ENCODE measurements at regions not wholly inside any gene's neighbourhood (a gene's known extent, or its start where the extent isn't known, plus 50 kb on each side); places are given as distances from the start of the nearest gene placed in this dataset.
"Not testable (repeated sequence)": the region's sequence is repeated elsewhere in the genome, so short reads cannot be mapped to it uniquely, and the experiment has no call there.

DNA sequence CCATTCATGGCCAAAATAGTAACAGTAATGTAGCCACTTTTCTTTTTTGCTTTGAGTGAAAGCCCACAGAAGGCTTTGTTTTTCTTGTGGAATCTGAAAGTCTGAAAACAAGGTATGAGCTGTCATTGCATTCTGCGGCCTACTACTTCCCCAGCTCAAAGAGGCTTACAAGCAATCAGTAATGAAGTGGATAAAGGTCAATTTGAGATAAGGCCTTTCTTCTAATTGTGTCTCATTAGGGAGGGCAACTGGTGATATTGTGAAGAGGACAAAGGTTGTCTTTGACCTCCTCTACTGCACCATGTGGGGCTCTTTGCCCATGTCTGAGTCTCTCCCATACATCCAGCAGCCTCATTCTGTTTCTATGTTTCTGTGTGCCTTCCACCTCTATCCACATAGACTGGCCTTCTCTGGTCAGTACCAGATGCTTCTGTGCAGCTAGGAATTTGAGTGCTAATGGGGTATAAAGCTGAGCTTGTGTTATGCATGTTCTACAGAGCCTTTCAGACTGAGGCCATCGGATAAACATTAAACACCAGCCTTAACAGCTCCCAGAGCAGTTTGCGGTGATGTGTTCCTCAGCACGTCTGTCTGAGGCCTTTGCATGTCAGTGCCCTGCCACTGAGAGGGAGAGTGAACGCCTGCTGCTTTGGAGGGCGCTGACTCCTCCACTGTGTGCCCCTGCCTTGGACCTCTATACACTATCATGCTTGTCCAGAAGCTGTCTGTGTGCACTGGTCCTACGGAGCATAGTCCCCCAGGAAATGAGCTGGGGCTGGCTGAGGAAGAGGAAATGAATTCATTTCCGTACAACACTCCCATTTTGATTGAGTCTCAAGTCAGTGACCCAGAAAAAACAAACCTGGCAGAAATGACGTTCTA, 80.2 kb downstream of the SH2D1A start:
- DNase-seq (ENCODE audit: low read depth) = no peak

DNA sequence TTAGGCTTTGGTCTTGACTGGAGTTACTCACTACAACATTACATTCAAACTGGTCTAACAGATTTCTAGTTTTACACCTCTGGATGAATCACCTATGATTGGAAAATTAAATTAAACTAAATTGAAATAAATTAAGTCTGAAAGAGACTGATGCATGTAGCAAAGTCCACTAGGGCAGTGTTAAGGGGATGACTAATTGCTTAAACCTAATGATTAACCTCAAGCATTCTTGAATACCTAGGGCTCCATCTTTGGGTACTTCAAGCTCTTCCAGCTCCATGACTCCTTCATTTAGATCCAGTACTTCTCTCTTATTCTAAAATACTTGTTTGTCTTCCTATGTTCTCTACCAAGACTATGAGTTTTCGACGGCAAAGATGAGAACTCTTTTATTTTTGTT, 86.8 kb downstream of the SH2D1A start:
- DNase-seq (ENCODE audit: low read depth) = no peak

DNA sequence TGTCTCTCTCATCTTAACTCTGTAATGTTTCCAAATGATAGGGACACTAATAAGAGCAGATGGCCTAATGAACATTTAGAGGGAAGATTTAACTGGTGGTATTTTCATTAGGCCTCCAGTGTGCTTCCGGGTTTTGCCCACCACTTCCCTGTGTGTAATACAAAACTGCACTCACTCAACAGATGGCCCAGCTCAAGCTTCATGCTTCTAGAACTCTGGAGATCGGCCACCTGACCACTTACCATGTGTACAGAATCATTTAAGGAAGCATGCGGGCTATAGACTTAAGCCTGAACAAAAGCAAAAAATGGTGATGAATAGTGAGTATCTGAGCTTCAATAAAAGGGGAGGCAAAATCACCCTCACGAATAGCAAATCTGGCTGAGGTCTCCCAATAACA, 89.3 kb downstream of the SH2D1A start:
- DNase-seq (ENCODE audit: low read depth) = no peak

DNA sequence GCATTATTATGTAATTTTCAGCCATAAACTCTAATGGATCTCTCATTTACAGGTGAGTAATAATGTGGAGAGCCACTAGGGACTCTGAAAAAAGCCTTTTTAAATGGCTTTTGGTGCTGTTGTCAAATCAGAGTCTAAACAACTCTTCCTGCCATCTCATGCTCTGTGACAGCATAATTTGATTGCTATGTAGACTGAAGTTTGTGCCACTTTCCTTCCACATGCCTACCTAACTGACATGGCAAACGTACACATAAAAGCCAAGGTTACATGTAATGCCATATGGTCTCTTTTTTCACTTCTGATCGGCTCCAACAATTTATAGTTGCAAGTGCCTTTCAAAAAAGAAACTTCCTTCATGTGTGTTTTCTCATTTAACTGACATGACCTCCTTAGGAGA, 94.3 kb downstream of the SH2D1A start:
- no peak for DNase-seq (ENCODE audit: low read depth)

DNA sequence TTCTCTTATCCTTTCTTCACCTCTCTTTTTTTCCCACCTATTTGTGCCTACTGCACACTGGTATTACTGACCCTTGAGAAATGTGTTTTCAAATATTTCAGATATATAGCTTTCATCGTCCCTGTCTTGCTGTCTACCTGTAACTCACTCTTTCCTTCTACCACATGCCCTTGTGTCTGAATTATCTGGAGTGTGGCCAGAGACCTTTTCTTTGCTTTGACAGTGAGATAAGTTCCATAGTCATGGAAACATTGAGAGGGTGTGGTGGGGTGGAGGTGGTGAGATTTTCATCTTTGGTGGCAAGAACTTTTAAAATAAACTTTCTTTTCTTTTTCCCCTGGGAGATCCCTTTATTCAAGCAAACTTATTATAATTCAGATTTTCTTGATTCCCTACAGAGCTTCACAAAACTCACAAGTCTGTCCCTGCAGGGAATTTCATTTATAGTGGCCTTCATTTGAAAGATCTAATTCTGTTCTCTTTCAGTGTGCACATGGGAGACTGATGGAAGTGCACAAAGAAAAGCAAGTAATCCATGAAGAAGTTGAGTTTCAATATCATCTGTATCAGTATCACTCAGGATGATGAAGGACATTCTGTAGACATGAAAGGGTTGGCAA, 95.7 kb downstream of the SH2D1A start:
- DNase-seq (ENCODE audit: low read depth) = no peak

DNA sequence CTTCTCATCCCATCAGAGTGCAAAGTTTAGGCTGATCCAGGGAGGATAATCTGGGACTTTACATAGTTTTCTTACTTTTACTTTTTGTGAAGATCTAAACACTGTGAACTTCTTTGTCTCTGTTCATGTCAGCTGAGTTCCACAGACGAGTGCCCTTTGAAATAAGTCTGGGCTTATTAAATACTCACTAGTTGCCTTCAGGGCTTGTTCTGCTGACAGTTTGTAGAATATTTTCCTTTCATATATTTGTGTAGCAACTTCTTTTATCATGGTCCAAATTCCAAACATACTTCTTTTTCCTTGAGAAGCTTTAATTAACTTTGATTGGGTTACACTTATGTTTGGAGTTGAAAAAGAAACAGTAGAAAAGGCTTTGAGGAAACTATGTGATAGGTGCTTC, 109.6 kb downstream of the SH2D1A start:
- no peak for DNase-seq (ENCODE audit: low read depth)

DNA sequence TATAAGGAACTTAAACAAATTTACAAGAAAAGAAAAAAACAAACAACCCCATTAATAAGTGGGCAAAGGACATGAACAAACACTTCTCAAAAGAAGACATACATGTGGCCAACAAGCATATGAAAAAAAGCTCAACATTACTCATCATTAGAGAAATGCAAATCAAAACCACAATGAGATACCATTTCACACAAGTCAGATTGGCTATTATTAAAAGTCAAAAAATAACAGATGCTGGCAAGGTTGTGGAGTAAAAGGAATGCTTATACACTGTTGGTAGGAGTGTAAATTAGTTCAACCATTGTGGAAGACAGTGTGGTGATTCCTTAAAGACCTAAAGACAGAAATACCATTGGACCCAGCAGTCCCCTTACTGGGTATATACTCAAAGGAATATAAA, 113.5 kb downstream of the SH2D1A start:
- not testable (repeated sequence) for DNase-seq (ENCODE audit: low read depth)

DNA sequence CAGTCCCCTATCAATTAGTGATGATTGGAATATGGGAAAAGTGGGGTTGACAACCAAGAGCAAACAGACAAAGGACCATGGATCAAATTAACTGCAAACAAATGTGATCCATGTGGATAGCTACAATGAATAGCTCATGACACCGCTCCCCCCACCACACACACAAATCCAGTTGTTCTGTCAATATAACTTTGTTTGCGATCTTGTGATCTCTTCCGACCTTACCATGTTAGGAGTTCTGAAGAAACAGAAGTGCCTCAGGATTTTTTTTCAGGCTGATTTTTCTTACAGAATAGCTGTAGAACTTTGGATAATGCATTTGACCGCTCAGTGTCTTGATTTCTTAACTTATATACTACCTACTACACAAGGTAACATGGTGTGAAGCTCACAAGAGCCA, 116.6 kb downstream of the SH2D1A start:
- DNase-seq (ENCODE audit: low read depth) = no peak

DNA sequence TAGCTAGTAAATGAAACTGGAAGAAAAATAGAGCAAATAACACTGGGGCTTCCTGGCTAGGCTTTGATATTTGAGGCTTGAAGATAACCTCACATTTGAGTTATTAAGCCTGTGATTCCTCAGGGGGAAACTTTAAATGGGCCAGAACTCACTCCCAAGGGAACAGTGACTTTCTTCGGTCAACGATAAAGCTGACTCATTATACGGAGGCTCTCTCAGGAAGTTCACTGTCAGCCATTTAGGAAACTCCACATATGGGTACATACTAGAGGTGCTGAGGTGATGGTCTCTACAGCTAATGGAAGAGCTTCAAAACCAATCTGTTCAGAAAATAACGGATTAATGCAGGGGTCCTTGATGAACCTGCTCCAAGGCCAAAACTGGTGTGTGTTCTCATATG, 120.8 kb downstream of the SH2D1A start:
- DNase-seq (ENCODE audit: low read depth) = no peak

DNA sequence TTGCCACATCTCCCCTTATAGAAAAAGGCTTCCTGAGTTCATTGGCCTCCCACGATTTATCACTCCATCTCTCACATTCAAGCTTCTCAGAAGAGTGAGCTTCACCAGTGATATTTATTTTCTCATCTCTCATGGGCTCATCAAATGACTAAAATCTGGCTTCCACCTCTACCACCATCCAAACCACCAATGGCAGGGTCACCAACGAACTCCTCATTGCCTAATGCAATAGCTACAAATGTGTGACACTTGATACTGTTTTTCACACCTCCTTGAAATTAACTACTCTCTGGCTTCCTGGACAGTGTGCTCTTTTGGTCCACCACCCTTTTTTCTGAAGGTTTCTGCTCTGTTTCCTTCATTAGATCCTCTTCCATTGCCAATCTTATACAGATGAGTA, 129.0 kb downstream of the SH2D1A start:
- no peak for DNase-seq (ENCODE audit: low read depth)

DNA sequence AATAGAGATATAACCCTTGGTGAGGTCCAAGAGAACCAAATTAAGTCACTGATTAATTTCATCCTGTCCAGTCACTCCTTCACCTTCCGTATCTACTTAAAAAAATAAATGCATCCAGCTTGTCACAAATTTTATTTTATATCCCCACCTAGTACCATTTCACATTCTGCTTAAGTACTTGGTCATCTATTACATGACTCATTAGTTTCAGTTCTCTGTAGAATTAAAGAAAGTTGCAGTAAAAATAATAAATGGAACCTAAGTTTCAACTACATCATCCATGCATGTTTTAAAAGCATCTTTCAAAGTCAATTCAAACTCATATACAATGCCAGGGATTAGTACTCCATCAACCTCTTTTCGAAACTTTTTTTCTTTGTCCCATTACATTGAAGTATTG, 130.2 kb downstream of the SH2D1A start:
- no peak for DNase-seq (ENCODE audit: low read depth)

DNA sequence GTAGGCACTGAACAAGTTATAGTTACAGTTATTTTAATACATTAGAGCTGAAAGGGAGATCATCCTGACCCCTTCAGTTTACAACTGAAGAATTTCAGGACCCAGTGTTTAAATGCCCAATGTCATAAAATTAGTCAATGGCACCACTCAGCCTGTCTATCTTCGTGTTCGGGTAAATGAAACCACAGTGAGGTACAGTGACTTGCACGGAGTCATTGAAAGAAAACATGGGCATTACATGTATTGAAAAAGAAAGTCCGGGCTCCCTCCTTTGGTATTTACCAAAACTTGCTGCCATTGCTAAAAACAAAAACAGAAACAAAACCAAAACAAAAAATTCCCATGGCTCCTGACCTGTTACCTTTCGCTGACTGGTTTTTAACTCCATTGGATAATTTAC, 131.7 kb downstream of the SH2D1A start:
- no peak for DNase-seq (ENCODE audit: low read depth)

DNA sequence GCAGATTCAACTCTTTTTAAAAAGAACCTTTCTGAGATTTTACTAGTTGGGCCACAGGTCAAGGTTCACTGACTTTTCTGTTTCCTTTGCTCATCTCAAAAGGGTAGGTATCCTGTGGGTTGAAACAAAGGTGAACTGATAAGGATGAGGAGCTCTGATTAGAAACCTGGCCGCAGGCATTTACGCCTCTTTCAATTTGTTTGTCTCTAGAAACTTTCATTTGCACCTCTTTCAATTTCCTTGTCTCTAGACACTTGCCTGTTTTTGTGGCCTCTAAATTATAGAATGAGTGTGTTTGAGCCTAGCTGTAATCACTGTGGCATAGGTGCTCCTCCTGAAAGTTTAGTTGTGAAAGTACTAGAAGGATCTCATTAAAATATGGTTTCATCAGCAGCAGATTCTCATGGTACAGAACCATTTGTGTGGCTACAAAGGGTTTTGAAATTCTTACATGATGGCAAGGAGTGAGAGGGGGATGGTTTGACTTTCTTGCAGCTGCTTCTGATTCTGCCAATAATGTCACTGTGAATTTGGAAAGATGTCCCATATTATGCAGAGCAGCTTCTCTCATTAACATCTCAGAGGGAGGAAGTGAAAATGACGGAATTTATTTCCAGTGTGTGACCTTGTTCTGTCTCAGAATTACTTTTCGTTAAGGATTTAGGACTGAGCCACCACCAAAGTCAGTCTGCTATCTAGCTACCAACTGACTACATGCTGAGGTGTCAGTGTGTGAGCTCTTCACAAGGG, 142.2 kb downstream of the SH2D1A start:
- no peak for DNase-seq (ENCODE audit: low read depth)

DNA sequence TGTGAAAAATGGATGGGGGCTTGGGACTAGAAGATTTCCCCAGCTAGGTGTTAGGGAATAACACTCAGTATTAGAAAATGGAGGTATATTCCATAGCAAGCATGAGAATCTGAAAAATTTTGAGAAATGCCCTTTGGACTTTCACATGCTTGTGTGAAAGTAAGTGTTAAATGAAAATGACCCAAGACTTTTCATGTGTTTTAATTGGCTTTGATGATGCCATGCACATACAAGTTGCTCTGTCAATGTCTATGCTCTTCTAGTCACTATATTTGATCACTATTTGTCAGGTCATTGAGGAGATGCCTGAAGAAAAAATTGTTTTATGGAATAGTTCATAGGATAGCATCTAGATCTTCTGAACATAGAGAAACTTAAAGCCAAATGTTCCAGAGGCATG, 147.6 kb downstream of the SH2D1A start:
- DNase-seq (ENCODE audit: low read depth) = no peak

DNA sequence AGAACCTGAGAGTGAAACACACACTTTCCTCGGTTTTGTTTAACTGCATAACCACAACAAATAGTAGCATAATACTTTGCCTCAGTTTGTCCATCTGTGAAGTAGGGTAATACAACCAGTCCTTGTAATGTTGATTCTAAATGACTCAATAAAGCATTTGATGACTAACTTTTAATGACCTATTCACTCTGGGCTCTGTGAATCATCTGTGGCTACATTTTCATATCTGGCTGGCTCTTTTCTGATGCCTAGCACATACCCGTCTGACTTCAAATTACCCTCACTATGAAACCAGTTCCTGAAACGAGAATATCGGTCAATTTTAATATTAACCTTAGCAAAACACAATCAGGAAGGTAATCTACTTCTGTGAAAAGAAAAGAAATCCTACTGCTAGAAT, 151.0 kb downstream of the SH2D1A start:
- peak; percentile 4 for DNase-seq (ENCODE audit: low read depth)

DNA sequence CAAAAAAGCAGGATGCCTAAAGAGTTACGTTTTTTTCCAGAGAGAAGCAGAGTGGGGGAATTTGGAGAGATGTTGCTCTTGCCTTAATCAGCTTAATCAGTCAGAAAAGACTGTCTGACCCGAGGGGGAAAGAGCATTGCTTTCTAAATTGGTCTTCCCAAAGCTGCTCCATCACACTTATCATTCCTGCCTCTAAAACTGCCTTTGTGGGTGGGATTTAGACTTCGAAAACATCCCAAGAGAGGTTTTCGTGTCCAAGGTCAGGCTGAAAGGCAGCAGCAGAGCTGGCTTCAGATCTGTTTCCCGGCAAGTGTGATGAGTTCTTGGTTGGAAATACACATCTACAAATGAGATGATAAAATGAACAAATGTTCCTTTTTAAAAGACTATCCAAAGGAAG, 155.2 kb downstream of the SH2D1A start:
- no peak for DNase-seq (ENCODE audit: low read depth)

DNA sequence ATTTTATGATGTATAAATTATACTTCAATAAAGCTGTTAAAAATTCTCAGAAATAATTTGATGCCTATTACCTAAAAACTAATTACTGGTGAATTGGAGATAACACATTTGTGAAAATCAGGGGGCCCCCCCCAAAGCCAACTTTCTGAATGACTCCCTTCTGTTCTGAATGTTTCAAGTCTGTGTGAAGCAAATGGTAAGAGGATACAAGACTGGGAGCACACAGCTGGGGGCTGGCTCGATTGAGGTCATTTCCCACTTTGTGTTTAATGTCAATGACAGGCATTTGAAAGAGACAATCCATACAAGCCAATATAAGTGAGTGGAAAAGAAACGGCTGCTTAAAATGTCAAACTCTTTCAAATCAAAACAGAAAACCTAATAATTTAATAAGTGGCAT, 155.8 kb downstream of the SH2D1A start:
- no peak for DNase-seq (ENCODE audit: low read depth)

DNA sequence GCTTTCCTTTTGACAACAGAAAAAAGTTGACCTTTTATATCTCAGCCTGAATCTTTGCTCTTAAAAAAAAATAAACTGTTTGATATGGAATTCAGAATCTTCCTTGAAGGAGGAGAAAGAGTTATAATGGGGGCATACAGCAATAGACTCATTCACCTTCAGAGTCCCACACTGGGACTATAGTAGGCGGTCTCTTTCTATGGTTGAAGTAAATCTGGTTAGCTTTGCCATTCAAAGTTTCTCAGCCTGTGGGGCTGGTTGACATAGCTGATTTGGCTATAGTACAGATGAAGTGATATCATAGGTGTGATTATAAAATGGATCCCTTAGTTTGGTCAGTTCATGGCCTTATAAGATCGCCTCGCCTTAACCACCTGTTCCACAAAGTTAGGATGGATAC, 156.2 kb downstream of the SH2D1A start:
- no peak for DNase-seq (ENCODE audit: low read depth)

DNA sequence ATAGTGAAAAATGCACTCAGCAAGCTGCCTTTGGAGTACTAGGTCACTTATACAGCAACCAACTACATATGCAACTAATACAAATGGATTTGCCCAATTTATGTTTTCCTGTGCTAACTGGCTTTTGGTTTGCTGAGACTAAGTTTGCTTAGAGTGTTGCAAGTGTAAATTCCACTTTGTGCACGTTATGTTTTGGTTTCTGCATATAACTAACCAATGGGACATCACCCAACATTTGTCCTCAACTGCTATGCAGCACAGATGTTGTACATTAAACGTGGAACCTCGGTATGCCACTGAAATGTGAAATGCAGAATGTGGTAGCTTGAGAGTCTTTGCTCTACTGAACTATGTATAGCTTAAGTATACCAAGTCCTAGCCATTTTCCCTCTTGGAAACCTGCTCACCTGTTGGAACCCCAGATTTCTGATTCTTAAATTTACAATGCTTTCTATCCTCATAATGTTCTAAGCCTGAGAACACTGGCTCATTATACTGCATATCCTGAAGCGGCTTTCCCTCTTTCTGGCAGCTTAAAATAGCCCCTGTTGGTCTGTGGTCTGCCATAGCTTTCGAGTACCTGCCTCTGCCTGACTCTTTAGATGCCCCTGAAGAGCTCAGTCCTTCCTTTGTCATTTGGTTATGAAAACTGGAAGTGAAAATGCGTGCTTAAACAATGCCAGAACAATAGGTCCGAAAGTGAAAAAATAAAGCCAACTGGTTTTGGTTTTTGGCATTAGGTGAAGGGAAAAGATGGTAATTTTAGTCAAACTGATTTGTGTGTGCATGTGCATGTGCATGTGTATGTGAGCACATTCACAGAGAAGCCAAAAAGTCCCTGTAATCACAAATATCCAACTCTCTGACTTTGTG, 158.0 kb downstream of the SH2D1A start:
- DNase-seq (ENCODE audit: low read depth) = no peak

DNA sequence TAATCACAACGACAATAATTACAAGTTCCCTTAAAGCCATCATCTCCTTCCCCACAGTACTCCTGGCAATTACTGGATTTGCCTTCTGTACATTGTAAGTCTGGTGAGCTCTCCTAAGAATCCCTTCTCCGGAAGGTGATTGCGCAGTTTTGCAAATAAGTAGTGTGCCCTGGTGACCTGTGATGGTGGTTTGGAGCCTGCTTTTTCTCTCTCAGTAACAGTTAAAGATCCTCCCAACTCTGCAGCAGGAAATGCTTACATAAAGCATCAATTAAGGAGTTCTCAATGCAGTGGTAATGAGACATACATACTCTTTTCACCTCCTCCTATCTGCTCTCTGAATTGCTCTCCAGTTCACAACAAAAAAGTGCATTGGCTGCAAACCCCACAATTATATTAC, 159.7 kb downstream of the SH2D1A start:
- no peak for DNase-seq (ENCODE audit: low read depth)

DNA sequence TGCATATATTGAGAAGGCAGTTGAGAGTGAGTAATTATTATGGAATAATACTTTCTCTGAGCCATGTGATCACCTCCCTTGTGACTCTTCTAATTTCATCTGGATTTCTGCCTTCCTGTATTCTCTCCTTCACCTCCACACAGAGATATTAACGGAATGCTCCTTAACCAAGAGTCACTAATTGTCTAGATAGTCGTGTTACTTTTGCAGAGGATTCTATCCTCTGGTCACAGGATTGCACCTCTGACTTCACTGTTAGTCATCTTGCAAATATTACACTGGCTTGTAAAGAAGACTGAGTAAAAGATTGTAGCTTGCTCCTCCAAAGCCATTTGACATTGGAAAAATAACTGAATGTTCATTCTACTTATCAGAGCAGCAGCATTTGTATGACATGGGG, 160.9 kb downstream of the SH2D1A start:
- DNase-seq (ENCODE audit: low read depth) = peak; percentile 15

DNA sequence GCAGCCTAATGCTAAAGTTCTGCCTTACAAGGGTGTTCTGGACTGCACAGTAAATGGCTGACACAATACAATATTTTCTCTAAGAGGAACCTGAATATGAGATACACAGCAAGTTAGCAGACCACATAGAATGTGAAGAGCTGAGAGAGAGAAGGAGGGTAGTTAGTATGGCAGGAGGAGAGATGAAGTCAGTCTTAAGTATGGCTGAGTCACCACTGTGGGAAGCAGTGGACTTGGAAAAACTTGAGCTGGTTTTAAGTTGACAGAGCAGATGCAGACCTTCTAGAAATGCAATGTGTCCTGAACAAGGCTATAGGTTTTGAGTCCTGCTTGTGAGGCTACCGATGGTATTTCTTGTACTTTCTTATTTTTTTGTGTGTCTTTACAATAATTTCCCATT, 172.5 kb downstream of the SH2D1A start:
- peak; percentile 12 for DNase-seq (ENCODE audit: low read depth)
